Endothelial cell of umbilical vein (primary cell): ENCODE measurements at regions not wholly inside any gene's neighbourhood (a gene's known extent, or its start where the extent isn't known, plus 50 kb on each side); places are given as distances from the start of the nearest gene placed in this dataset.

Source experiments
- JUN ChIP-seq: IDR thresholded peaks from 2 replicates; pipeline ENCODE4 v1.6.1; 2011; ENCODE audit warnings: borderline replicate concordance, low read depth; ENCODE audit not compliant: insufficient read length, insufficient read depth
- POLR2A ChIP-seq: IDR thresholded peaks from 2 replicates; pipeline ENCODE4 v1.6.1; 2012; ENCODE audit warnings: low read depth, mild to moderate bottlenecking, control low read depth, low read length
- POLR2AphosphoS5 ChIP-seq: IDR thresholded peaks from 2 replicates; pipeline ENCODE4 v1.6.1; 2012; ENCODE audit warnings: low read depth, mild to moderate bottlenecking, control low read depth, low read length, moderate library complexity; ENCODE audit not compliant: insufficient read depth
- TF ChIP-seq, protein P1 (sequence below), 2 donors: IDR thresholded peaks; 1 replicate in 1 of 2; 2 replicates in 1 of 2; pipeline ENCODE4 v1.5.1; 2011; ENCODE audit warnings: low read length in 2 of 2, mild to moderate bottlenecking in 2 of 2, moderate library complexity in 2 of 2, control low read depth in 1 of 2, inconsistent platforms in 1 of 2, low read depth in 1 of 2; ENCODE audit not compliant: insufficient read depth in 1 of 2; ENCODE audit errors: extremely low read depth in 1 of 2

DNA sequence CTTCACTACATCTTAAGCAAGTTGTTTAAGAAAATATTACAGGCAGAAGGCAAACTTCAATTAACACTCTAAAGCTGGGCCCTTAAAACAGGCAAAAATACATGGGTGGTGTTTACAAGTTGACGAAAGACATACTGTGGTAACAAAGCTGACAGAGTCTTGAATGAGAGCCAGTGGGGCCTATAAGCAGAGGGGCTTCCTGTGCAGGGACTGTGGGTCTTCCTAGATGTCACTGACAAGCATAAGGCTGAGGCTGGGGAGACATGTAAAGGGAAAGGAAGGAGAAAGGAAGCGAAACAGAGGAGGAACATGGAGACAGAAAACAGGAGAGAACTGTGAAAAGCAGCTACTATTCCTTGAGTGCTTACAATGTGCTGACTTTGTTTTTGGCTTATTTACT is 308.0 kb upstream of the RPS23 start:
- TF ChIP-seq, protein P1, sequence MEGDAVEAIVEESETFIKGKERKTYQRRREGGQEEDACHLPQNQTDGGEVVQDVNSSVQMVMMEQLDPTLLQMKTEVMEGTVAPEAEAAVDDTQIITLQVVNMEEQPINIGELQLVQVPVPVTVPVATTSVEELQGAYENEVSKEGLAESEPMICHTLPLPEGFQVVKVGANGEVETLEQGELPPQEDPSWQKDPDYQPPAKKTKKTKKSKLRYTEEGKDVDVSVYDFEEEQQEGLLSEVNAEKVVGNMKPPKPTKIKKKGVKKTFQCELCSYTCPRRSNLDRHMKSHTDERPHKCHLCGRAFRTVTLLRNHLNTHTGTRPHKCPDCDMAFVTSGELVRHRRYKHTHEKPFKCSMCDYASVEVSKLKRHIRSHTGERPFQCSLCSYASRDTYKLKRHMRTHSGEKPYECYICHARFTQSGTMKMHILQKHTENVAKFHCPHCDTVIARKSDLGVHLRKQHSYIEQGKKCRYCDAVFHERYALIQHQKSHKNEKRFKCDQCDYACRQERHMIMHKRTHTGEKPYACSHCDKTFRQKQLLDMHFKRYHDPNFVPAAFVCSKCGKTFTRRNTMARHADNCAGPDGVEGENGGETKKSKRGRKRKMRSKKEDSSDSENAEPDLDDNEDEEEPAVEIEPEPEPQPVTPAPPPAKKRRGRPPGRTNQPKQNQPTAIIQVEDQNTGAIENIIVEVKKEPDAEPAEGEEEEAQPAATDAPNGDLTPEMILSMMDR (IDR thresholded peaks at IDR 0.05; ENCODE audit: extremely low read depth in 1 of 2, insufficient read depth in 1 of 2, low read depth in 1 of 2, low read length in 2 of 2) = no peak
- TF ChIP-seq POLR2AphosphoS5 (no peak), POLR2A (no peak), JUN (no peak)
